GM19240 (cell line): ENCODE measurements at regions not wholly inside any gene's neighbourhood (a gene's known extent, or its start where the extent isn't known, plus 50 kb on each side); places are given as distances from the start of the nearest gene placed in this dataset.
"Not testable (repeated sequence)": the region's sequence is repeated elsewhere in the genome, so short reads cannot be mapped to it uniquely, and the experiment has no call there.

Source experiments
- DNase-seq: peaks from one replicate; pipeline ENCODE4 v3.0.0; 2011; ENCODE audit warnings: low spot score; ENCODE audit not compliant: insufficient read length

- no peak for DNase-seq
These were observed 488.1 kb upstream of the HTR2C start for GRCh38 chrX:114095789-114096188.

GRCh38 chrX:114087543-114087942, 496.3 kb upstream of the HTR2C start:
- DNase-seq, result no peak

DNA sequence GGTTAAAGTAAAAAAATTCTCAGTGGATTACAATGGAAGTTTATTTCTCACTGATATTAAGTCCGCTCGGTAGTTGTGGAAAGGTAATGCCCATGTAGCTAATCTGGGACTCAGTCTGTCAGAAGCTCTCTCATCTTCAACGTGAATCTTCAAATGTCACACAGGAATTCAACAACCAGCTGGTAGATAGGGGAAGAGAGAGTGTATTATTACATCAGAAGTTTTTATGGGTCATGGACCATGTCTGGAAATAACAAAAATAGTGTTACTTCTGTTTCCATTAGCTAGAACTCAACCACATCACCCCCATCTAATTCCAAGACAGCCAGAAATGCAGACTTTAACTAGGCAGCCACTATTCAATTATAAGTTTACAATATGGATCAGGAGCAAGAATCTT, 506.1 kb upstream of the HTR2C start:
- no peak for DNase-seq

- no peak for DNase-seq
These were observed 508.7 kb upstream of the HTR2C start for GRCh38 chrX:114075073-114075673.

DNA sequence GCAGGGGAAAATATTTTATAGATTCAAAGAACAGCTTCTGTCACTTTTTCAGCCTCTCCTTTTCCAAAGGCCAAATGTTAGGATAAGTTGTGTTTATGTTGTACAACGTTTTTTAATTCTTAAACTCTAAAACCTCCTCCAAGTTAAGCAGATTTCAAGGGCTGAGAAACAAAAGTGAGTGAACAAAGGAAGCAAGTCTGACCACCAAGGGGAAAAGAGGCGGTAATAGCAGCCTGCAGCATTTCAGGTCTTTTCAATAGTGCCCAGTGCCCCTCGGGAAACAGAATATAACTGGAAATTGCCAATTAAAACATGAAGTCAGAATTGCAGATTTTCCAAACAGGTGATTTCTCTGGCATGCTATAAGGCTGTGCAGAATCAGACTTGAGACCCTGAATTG, 510.0 kb upstream of the HTR2C start:
- DNase-seq, result no peak

GRCh38 chrX:114071412-114071811, 512.5 kb upstream of the HTR2C start:
- no peak for DNase-seq

DNA sequence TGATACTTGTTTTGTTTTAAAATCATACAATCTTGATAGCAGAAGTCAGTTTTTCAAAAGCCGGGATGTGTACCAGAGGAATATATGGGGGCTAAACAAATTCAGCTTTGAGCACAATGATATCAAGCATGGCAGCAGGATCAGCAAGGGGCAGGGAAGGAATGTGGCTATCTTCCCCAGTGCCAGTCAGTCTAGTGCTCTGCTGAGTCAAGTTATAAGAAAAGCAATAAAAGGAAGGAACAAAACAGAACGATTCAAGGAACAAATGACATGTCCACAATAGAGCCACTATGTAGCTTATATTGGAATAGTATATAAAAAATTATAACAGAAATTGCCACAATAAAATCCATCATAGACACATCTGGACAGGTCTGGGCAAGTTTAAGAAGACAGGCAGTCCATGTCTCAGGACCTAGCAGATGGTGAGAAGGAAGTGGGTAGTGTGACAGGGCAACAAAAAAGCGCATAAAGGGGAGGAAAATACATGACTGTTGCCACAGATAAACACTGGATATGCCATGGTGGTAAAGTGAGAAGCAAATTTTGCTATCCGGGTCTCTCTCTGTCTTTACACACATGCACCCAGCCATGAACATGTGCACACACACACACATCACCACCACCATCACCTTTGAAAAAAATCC, 518.2 kb upstream of the HTR2C start:
- no peak for DNase-seq

DNA sequence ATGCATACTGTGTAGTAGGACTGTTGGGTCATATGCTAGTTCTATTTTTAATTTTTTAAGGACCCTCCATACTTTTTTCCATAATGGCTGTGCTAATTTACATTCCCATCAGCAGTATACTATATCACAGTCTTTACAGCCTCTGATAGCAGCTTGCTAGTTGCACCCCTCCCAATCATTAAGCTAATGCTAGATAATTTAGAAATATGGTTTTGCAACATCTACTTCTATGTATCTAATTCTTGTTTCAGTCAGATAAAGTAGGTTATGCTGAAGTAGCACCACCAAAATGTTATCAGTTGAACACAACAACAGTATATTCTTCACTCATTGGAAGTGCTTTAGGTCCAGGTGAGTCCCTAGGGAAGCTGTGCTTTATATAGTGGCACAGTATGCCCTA, 522.7 kb upstream of the HTR2C start:
- no peak for DNase-seq

GRCh38 chrX:114058988-114059418, 524.9 kb upstream of the HTR2C start:
- DNase-seq, result no peak

- not testable (repeated sequence) for DNase-seq
These were observed 526.5 kb upstream of the HTR2C start for GRCh38 chrX:114057422-114057821.

DNA sequence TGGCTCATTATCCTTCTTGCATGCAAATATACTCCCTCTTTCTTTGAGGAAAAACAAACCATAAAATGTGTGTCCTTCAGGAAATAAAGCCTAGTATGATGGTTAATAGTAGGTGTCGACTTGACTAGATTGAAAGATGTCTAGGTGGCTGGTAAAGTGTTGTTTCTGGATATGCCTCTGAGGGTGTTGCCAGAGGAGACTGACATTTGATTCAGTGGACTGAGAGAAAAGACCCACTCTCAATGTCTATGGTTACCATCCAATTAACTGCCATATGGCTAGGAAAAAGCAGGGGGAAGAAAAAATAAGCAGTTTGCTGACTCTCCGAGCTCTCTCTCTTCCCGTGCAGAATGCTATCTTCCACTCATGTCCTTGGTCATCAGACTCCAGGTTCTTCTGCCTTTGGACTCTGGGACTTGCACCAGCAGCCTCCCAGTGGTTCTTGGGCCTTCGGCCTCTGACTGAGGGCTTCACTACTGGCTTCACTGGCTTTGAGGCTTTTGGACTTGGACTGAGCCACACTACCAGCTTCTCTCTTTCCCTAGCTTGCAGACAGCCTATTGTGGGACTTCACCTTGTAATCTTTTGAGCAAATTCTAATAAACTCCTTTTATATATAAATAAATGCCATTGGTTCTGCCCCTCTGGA, 532.1 kb upstream of the HTR2C start:
- no peak for DNase-seq

DNA sequence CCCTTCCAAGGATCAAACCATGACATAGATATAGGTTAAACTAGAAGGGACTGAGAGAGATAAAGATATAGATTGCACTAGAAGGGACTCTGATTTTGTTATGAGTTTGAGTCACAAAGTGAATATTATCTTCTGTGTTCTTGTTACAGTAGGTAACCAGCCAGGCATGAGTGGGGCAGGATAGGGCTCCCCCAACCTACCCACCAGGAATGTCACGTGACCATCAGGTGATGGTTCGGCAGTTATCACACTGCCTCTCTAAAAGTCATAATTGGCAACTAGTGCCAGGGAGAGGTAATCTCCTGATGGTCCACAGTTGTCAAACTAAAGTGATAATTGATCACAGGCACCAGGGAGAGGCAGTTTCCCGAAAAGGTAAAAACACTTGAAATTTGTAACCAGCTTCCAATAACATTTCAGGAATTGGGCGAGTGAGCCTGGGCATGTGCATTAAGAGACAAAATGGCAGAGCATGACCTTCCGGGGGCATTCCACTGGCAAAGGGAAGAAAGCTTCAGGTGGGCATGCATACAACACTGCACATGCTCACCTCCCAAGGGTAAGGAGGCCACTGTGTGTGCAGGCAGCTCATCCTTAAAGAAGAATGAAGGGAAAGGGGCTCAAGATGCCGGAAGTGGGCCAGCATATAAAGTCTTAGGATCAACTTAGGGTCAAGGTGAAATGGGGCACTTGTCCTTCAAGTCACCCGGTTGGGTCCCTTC, 533.6 kb upstream of the HTR2C start:
- DNase-seq, result no peak

GRCh38 chrX:114049063-114049462, 534.8 kb upstream of the HTR2C start:
- DNase-seq, result no peak

DNA sequence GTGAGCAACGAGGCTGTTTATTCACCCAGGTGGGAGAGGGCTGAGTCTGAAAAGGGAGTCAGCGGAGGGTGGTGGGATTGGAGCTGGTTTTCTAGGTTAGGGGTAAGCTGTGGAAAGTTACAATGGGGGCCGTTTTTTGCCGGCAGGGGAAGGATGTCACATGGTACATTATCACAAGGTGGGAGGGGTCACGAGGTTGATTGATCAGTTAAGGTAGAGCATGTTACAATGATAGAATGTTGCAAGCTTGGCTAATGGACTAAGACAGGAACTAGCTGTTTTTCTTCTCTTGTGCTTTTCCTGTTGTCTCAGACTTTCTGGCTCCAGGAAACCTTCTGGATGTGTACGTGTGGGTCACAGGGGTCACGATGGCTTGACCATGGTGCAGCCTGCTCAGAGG, 536.3 kb upstream of the HTR2C start:
- DNase-seq, result no peak

DNA sequence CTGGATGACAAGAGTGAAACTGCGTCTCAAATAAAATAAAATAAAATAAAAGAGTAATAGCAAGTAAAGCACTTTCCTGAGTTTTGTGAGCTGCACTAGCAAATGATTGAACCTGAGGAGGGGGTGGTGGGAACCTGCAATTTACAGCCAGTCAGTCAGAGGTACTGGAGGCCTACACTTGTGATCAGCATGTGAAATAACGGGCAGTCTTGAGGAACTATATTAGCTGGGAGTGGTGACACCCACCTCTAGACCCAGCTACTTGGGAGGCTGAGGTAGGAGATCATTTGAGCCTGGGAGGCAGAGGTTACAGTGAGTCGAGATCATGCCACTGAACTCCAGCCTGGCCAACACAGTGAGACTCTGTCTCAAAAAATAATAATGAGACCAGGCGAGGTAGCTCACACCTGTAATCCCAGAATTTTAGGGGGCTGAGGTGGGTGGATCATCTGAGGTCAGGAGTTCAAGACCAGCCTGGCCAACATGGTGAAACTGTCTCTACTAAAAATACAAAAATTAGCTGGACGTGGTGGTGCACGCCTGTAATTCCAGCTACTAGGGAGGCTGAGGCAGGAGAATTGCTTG, 537.1 kb upstream of the HTR2C start:
- no peak for DNase-seq

GRCh38 chrX:114041470-114041869, 542.4 kb upstream of the HTR2C start:
- not testable (repeated sequence) for DNase-seq

DNA sequence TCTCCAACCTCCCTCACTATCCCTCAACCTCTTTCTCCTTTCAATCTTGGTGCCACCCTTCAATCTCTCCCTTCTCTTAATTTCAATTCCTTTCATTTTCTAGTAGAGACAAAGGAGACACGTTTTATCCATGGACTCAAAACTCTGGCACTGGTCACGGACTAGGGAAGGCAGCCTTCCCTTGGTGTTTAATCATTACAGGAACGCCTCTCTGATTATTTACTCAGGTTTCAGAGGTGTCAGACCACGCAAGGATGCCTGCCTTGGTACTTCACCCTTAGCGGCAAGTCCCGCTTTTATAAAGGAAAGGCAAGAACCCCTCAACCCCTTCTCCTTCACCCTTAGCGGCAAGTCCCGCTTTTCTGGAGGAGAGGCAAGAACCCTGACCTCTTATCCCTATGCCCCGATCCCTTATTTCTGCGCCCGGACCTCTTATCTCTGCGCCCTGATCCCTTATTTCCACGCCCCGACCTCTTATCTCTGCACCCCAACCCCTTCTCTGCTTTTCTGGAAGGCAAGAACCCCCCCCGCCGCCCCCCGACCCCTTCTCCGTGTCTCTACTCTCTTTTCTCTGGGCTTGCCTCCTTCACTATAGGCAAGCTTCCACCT, 543.1 kb upstream of the HTR2C start:
- not testable (repeated sequence) for DNase-seq

DNA sequence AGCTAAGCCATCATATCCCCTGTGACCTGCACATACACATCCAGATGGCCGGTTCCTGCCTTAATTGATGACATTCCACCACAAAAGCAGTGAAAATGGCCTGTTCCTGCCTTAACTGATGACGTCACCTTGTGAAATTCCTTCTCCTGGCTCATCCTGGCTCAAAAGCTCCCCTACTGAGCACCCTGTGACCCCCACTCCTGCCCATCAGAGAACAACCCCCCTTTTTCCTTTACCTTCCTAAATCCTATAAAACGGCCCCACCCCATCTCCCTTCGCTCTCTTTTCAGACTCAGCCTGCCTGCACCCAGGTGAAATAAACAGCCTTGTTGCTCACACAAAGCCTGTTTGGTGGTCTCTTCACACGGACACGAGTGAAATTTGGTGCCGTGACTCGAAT, 543.8 kb upstream of the HTR2C start:
- DNase-seq, result not testable (repeated sequence)

DNA sequence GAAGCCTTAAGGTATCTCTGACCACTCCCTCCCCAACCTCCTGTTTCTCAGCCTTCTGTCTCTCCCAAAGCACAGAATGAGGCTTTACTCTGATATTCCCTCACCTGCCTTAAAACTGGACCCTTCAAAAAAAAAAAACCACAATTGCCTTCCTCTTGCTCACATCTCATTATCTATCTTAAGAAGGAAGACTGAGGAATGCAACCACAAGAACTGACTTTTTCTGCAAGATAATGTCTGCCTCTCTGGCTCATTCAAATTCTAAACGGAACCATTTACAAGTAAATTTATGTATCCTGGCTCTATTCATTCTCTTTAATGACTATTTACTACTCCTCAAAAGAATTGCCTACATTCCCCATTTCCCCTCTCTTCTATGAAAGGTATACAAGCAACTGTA, 545.5 kb upstream of the HTR2C start:
- DNase-seq, result no peak

GRCh38 chrX:114037515-114037914, 546.4 kb upstream of the HTR2C start:
- DNase-seq, result no peak

GRCh38 chrX:114028907-114029662, 554.8 kb upstream of the HTR2C start:
- DNase-seq, result no peak
